ENCODE measurements at regions not wholly inside any gene's neighbourhood (a gene's known extent, or its start where the extent isn't known, plus 50 kb on each side); places are given as distances from the start of the nearest gene placed in this dataset.

DNA sequence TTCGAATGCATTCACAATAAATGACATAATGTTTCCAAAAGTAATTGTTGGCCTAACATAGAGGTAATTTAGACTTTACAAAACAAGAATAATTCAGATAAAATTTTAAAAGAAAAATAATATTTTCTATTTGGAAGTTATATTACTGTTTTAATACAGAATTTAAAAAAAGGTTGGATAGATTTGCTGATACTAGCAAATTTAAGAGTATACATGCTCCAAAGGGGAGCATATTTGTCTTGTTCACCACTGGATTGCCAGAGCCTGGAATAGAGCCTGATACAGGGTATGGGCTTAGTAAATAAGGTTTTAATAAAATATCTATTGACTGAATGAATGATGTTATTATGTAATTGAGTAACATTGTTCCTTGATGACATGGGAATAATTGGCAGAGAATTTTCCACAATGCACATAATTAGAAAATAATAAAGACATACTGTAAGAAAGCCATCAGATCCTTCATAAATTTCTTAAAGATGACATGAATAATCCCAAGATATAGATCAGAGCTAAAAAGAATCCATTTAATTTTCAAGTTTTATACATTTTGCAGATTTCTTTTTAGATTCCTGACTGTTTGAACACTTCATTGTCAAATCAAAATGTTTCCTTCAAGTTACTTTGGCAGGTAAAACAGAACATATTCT, 305.3 kb downstream of the SLC6A15 start:
- Histone ChIP-seq H4K91ac (ENCODE audit: insufficient read depth, low read depth, low read length) (no peak overlapping the region), H3K18ac (ENCODE audit: low read depth, low read length) (no peak overlapping the region), H4K8ac (ENCODE audit: low read depth in 2 of 2, low read length in 2 of 2) (no peak overlapping the region), H2AFZ (replicated peaks; ENCODE audit: low read length, poor library complexity) (no peak overlapping the region), H4K5ac (ENCODE audit: low read depth, low read length) (no peak overlapping the region), H3K14ac (replicated peaks; ENCODE audit: low read depth, low read length) (no peak overlapping the region), H3K9me1 (ENCODE audit: insufficient read depth, low read length) (no peaks in the 10 kb centered on the region), H2BK120ac (ENCODE audit: low read depth, low read length) (no peak overlapping the region), H3K4me2 (ENCODE audit: low read depth, low read length) (no peak overlapping the region), H2AK9ac (replicated peaks; ENCODE audit: low read depth, low read length, poor library complexity) (no peak overlapping the region), H3K4me1 (ENCODE audit: control insufficient read depth, insufficient read depth, low read length) (no peaks in the 10 kb centered on the region), H3K23ac (ENCODE audit: low read depth, low read length) (no peak overlapping the region), H3K27ac (ENCODE audit: insufficient read depth, low read length) (no peak overlapping the region), H2BK20ac (ENCODE audit: low read depth, low read length) (no peak overlapping the region), H3K4ac (ENCODE audit: low read depth, low read length) (no peak overlapping the region), H3K56ac (ENCODE audit: extremely low read depth, insufficient read depth, low read length) (no peak overlapping the region), H3K79me1 (ENCODE audit: low read depth in 1 of 2, low read length in 2 of 2) (no peaks in the 10 kb centered on the region), H2AK5ac (ENCODE audit: low read depth, low read length) (no peak overlapping the region), H3K4me3 (ENCODE audit: insufficient read depth, low read depth, low read length) (no peak overlapping the region), H3K9ac (ENCODE audit: low read depth, low read length) (no peak overlapping the region), H4K20me1 (ENCODE audit: insufficient read depth, low read length) (no peaks in the 10 kb centered on the region), H3K9me3 (ENCODE audit: control insufficient read depth, insufficient read depth, low read length) (no peaks in the 10 kb centered on the region), H2BK15ac (ENCODE audit: low read depth, low read length) (no peak overlapping the region), H3K27me3 (ENCODE audit: control insufficient read depth, insufficient read depth, low read length) (no peaks in the 10 kb centered on the region), H3K36me3 (ENCODE audit: control insufficient read depth, insufficient read depth, low read length) (no peaks in the 10 kb centered on the region), H2BK5ac (ENCODE audit: low read depth, low read length, poor library complexity, severe bottlenecking) (no peak overlapping the region)
- ATAC-seq (ENCODE audit: low read depth) (no peak), DNase-seq (no peak)
- intact Hi-C loops (cut with micrococcal nuclease), result no loop called here
- no TSS peak for BruUV-seq (replicated peaks)
- ChIA-PET POLR2A (ENCODE audit: unreplicated experiment) (no interaction called here), CTCF (no interaction called here)
- TF ChIP-seq MAFK (IDR thresholded peaks at IDR 0.05; ENCODE audit: low read depth, low read length) (peak; percentile 56), BHLHE40 (IDR thresholded peaks at IDR 0.05; ENCODE audit: low read depth, low read length) (no peak)
- no CpG with 5 or more reads among the region's 1 CpG for WGBS, 2 experiments (ENCODE audit: extremely low coverage in 2 of 2, insufficient read length in 1 of 2)
- dilution Hi-C loops (cut with HindIII; ENCODE audit: low sequenced_read_pairs, unreplicated experiment), result no loop called here
- in situ Hi-C loops (cut with MboI; ENCODE audit: low sequenced_read_pairs), result no loop called here

All from IMR-90 (cell line).